ENCODE measurements at regions not wholly inside any gene's neighbourhood (a gene's known extent, or its start where the extent isn't known, plus 50 kb on each side); places are given as distances from the start of the nearest gene placed in this dataset.

DNA sequence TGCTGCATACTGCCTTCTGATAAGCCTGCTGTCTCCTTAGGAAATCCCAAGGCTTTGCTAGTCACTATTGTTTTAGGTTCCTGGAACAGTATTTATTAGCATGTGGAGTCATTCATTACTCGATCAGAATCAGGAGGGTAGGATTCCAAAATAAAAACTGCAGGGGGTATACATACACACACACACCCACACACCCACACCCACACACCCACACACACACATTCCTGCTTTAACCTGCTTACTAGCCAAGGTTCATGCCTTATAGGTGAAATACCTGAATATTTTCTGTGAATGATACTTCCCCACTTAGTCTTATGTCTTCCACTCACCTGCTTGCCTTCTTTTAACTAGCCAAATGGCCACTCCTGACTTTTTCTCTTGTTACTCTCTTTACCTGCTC, 325.1 kb downstream of the ADGRL2 start:
- no peaks in the 10 kb centered on the region for H3K9me3 Mint-ChIP-seq
- no peaks in the 10 kb centered on the region for H3K27me3 Mint-ChIP-seq
- H3K4me3 Mint-ChIP-seq, result no peak overlapping the region
- H3K4me1 Mint-ChIP-seq (ENCODE audit: low read depth), result no peaks in the 10 kb centered on the region
- no peak overlapping the region for H3K27ac Mint-ChIP-seq
- no peaks in the 10 kb centered on the region for H3K36me3 Mint-ChIP-seq (ENCODE audit: low read depth)

DNA sequence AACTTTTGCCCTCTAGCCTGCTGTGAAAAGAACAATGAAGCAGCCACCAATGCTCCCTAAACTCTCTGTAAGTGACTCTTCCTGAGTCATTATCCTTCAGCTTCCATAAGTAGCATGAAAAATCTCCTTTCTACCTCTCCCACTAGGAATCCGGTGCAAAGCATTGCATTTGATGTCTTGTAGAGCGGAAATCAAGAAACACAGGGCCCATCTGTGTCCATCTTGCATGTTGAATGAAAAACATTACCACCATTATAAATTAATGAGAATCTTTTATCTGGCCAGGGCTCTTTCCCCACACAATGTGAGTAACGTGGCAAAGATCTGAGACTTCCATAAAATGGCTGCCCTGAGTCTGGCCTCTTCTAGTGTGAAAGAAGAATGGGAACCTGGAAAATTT, 324.4 kb downstream of the ADGRL2 start:
- no peaks in the 10 kb centered on the region for H3K27me3 Mint-ChIP-seq
- no peak overlapping the region for H3K4me3 Mint-ChIP-seq
- no peaks in the 10 kb centered on the region for H3K36me3 Mint-ChIP-seq (ENCODE audit: low read depth)
- H3K9me3 Mint-ChIP-seq, result no peaks in the 10 kb centered on the region
- H3K27ac Mint-ChIP-seq, result no peak overlapping the region
- H3K4me1 Mint-ChIP-seq (ENCODE audit: low read depth), result no peaks in the 10 kb centered on the region

DNA sequence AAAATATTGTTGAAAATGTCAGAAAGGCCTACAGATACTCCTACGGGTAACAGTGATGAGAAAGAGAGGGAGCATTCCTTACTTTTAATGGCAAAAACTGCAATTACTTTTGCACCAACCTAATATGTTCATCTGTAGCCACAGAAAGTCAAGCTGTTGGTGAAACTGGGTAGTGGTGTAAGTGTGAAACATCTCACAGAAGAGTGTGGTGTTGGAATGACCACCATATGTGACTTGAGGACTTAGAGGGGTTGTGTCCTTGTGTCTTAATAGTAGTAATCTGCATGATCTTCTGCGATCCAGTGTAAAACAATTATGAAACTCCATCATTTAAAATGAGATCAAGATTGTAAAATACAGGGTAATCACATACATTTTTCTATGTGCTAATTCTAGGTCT, 320.7 kb downstream of the ADGRL2 start:
- H3K27me3 Mint-ChIP-seq, result no peaks in the 10 kb centered on the region
- H3K4me1 Mint-ChIP-seq (ENCODE audit: low read depth), result no peaks in the 10 kb centered on the region
- no peak overlapping the region for H3K27ac Mint-ChIP-seq
- no peaks in the 10 kb centered on the region for H3K36me3 Mint-ChIP-seq (ENCODE audit: low read depth)
- H3K4me3 Mint-ChIP-seq, result no peak overlapping the region
- H3K9me3 Mint-ChIP-seq, result no peaks in the 10 kb centered on the region

DNA sequence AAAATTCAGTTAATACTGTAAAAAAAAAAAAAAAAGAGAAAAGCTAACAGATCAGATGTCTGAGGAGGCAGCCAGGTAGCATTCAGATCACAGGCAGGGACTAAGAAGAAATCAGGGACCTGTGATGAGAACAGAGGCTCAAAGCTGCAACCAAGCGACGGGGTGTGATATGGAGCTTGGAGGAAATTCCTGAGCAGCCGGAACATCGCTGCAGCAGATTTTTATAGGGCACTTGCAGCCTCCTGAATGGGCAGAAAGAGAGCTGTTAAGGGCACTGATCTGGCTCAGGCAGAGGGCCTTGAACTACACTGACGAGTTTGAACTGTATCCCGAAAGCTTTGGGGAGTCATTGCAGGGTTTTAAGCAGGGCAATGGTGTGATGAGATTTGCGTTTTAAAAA, 315.4 kb downstream of the ADGRL2 start:
- Mint-ChIP-seq H3K9me3 (no peaks in the 10 kb centered on the region), H3K4me3 (no peak overlapping the region), H3K27ac (no peak overlapping the region), H3K27me3 (no peaks in the 10 kb centered on the region), H3K36me3 (ENCODE audit: low read depth) (no peaks in the 10 kb centered on the region), H3K4me1 (ENCODE audit: low read depth) (no peaks in the 10 kb centered on the region)

DNA sequence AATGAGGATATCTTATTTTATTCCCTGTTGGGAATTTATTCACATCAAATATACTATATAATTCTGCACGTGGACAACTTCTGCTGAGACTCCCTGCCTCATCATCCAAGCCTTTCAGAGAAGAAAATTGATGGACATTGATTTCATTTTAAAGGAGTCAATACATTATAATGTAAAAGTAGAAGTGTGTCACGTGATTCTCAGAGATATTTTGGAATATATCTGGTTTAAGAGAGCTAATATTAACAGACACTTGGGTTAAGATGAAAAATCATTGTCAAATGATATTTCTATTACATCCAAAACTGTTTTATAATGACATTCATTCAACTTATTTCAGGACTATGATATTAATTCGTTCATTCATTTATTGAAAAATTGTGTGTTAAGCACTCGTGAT, 314.2 kb downstream of the ADGRL2 start:
- Mint-ChIP-seq H3K4me1 (ENCODE audit: low read depth) (no peaks in the 10 kb centered on the region), H3K36me3 (ENCODE audit: low read depth) (no peaks in the 10 kb centered on the region), H3K27me3 (no peaks in the 10 kb centered on the region), H3K27ac (no peak overlapping the region), H3K4me3 (no peak overlapping the region), H3K9me3 (no peaks in the 10 kb centered on the region)

DNA sequence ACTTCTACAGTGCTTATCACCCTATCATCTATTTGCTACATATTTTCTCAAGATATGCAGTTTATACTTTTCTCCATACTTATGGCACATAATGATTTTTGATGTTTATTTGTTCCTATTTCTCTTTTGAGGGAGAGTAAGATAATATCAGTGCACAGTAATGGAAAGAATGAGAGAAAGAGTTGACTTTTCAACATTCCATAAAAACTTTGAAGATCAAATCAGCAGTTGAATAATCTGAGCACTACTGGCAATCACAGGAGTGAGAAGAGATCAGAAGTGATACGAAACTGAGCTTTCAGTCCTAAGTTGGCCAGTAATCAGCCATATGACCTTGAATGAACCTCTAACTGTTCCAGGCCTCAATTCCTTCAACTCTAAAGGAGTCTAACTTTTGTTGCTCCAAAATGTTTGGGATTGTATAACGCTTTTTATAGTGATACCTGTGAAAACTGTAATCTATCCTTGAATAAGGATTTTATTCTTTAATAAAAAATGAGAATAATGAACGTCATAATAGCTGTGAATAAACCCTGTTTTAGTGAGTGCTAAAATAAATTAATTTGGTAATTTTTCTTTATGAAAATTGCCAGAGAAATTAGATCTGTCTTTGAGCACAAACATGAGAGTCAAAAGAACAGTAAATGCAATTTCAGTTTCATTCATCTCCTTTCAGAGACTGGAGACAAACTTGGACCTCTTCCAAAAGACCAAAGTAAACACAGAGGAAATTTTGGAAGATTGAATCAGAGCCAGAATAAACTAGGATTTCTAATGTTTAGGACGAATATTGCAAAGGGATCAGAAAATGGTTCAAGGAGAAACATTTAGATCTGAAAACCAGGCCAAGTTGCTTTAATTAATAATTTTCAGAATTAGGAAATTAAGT, 309.9 kb downstream of the ADGRL2 start:
- Mint-ChIP-seq H3K9me3 (no peaks in the 10 kb centered on the region), H3K4me1 (ENCODE audit: low read depth) (no peaks in the 10 kb centered on the region), H3K36me3 (ENCODE audit: low read depth) (no peaks in the 10 kb centered on the region), H3K4me3 (no peak overlapping the region), H3K27me3 (no peaks in the 10 kb centered on the region), H3K27ac (no peak overlapping the region)

DNA sequence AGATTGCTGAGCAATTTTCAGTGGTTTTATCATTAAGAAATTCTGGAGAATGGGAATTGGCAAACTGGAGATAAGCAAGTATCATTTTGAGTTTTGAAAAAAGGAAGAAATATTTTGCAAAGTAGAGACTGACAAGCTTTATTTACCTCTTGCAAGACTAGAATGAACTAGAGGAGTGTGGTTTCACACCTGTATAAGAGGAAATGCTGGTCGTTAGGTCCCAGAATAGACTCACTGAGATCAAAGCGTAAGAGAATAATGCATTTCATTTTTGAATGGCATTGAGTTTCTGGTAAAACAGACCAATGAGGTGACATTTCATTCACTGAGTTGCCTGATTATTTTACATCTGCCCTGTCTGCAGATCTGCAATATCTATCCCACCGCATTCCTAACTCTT, 308.1 kb downstream of the ADGRL2 start:
- Mint-ChIP-seq H3K36me3 (ENCODE audit: low read depth) (no peaks in the 10 kb centered on the region), H3K4me3 (no peak overlapping the region), H3K27ac (no peak overlapping the region), H3K4me1 (ENCODE audit: low read depth) (no peaks in the 10 kb centered on the region), H3K27me3 (no peaks in the 10 kb centered on the region), H3K9me3 (peaks cover 6% of the 10 kb centered on the region)

DNA sequence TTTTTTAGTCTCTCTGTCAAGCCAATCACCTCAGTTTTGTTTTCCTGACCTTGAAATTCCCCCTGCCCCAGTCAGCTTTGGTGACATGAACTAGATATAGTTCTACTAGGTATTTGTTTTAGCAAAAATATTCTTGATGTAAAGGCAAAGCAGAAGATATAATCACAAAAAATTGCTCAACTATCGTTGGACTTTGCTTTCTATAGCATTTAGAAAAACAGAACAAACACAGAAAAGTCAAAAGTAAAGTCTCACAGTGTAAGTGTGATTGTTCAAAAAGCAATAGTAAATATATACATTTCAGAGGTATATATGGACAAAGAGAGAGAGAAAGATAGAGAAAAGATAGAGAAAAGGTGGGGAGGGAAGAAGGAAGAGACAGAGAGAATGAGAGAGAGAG, 305.9 kb downstream of the ADGRL2 start:
- Mint-ChIP-seq H3K27me3 (no peaks in the 10 kb centered on the region), H3K4me3 (no peak overlapping the region), H3K36me3 (ENCODE audit: low read depth) (no peaks in the 10 kb centered on the region), H3K9me3 (peaks cover 6% of the 10 kb centered on the region), H3K27ac (no peak overlapping the region), H3K4me1 (ENCODE audit: low read depth) (no peaks in the 10 kb centered on the region)

DNA sequence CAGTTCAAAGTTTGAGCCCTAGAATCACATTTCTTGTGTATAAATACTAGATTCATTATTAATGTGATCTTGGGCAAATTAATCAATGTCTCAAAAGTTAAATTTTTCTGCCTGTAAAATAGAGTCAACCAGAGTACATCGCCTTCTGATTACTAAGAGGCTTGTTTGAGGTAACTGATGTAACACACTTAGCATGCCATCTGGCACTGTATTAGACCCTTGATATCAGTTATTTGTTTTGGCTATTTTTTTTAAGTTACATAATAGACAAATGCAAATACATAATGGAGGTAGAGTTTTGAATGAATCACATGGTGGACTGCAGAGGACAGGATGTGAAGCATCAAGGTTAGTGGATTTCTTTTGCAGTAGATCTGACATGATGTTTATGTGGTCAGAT, 298.4 kb downstream of the ADGRL2 start:
- H3K9me3 Mint-ChIP-seq, result no peaks in the 10 kb centered on the region
- no peaks in the 10 kb centered on the region for H3K36me3 Mint-ChIP-seq (ENCODE audit: low read depth)
- no peak overlapping the region for H3K27ac Mint-ChIP-seq
- no peak overlapping the region for H3K4me3 Mint-ChIP-seq
- H3K4me1 Mint-ChIP-seq (ENCODE audit: low read depth), result no peaks in the 10 kb centered on the region
- no peaks in the 10 kb centered on the region for H3K27me3 Mint-ChIP-seq

DNA sequence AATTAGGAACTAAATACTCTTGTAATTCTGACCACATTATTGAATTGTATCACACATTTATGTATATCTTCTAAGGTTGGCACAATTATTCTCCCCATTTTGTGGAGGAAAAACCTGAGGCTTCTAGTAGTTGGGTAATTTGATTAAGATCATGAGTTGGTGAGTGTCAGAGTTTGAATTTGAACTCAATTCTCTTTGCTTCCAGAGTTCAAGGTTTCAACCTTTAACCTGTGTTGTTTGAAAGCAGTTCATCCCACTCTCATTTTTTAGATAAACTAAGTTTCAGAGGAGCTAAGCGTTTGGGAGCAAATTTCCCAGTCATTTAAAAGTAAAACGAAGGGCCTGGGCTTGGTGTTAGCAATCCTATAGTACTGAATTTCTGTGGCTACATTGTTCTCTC, 293.4 kb downstream of the ADGRL2 start:
- Mint-ChIP-seq H3K4me1 (ENCODE audit: low read depth) (no peaks in the 10 kb centered on the region), H3K9me3 (peaks cover 6% of the 10 kb centered on the region), H3K27me3 (no peaks in the 10 kb centered on the region), H3K36me3 (ENCODE audit: low read depth) (no peaks in the 10 kb centered on the region), H3K27ac (no peak overlapping the region), H3K4me3 (no peak overlapping the region)

DNA sequence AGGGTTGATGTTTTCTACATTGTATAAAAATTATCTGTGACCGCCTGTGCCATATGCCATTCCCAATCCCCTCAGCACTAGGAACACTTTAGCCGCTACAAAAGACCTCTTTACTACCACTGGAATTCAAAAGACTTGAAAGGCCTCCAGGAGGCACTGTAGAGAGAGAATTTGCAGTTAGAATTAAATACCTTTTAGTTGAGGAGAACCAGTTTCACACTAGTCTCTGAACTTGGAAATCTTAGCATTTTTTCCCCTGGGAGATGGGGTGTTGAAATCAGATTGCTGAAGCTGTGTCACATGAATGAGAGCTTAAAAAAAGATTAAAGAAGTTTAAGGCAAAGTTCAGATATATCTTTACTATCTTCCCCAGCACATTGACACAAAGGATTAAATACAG, 291.0 kb downstream of the ADGRL2 start:
- Mint-ChIP-seq H3K4me1 (ENCODE audit: low read depth) (no peaks in the 10 kb centered on the region), H3K27me3 (no peaks in the 10 kb centered on the region), H3K9me3 (peaks cover 10% of the 10 kb centered on the region), H3K4me3 (no peak overlapping the region), H3K36me3 (ENCODE audit: low read depth) (no peaks in the 10 kb centered on the region), H3K27ac (no peak overlapping the region)

DNA sequence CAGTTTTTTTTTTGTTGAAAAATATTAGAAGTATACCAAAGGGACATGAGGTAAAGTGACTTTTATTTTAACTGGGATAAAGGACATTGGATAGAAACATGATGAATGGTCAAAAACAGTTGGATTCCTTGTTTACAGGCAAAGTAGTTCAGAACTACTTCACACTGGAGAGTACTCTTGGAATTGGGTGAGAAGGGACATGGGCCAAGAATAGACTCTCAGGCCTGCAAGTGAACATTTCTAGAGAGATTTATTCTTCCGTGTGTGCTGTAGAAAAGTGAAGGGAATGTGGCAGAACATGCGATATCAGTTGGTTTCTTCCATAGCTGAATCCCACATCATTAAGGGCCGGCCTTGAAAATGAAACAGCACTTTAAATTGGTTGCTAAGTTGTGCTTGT, 290.5 kb downstream of the ADGRL2 start:
- H3K27ac Mint-ChIP-seq, result no peak overlapping the region
- H3K36me3 Mint-ChIP-seq (ENCODE audit: low read depth), result no peaks in the 10 kb centered on the region
- no peak overlapping the region for H3K4me3 Mint-ChIP-seq
- no peaks in the 10 kb centered on the region for H3K27me3 Mint-ChIP-seq
- no peaks in the 10 kb centered on the region for H3K4me1 Mint-ChIP-seq (ENCODE audit: low read depth)
- peaks cover 10% of the 10 kb centered on the region for H3K9me3 Mint-ChIP-seq

DNA sequence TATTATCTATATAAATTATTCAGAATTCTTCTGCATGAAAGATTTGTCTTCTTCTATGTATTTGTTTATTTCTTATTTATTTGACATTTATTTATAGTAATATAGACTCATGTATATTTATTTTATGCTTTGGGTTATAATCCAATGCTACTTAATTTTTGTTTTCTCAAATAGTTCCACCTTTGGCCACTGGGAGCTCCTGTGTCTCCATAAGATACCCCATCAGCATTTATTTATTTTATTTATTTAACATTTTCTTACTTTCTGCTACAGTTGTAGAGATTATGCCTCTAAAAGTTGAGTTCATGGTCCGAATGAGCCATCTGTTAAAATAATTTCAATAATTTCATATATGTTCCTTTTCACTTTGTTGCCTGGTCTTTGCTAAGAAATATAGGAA, 289.4 kb downstream of the ADGRL2 start:
- H3K27ac Mint-ChIP-seq, result no peak overlapping the region
- no peaks in the 10 kb centered on the region for H3K4me1 Mint-ChIP-seq (ENCODE audit: low read depth)
- H3K9me3 Mint-ChIP-seq, result peaks cover 10% of the 10 kb centered on the region
- H3K4me3 Mint-ChIP-seq, result no peak overlapping the region
- no peaks in the 10 kb centered on the region for H3K27me3 Mint-ChIP-seq
- H3K36me3 Mint-ChIP-seq (ENCODE audit: low read depth), result no peaks in the 10 kb centered on the region

DNA sequence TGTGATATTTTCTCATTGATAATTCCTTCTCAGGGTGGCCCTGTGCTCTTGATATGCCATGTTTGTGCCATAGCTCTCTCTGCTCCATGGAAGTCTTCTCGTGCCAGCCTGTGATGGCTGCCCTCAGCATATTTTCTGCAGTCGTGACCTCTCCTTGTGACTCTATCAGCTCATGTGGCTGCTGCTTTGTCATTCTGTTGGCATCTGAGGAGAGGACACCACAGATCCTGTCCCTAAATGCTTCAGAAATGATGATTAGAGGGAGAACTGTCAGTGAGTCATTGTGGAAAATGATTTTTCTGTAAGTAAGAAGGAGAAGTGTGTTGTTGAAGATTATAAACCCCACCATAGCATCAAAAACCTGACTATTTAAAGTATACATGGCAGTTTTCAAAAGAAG, 286.0 kb downstream of the ADGRL2 start:
- no peak overlapping the region for H3K27ac Mint-ChIP-seq
- peaks cover 10% of the 10 kb centered on the region for H3K9me3 Mint-ChIP-seq
- H3K36me3 Mint-ChIP-seq (ENCODE audit: low read depth), result no peaks in the 10 kb centered on the region
- H3K4me3 Mint-ChIP-seq, result no peak overlapping the region
- no peaks in the 10 kb centered on the region for H3K27me3 Mint-ChIP-seq
- H3K4me1 Mint-ChIP-seq (ENCODE audit: low read depth), result no peaks in the 10 kb centered on the region

DNA sequence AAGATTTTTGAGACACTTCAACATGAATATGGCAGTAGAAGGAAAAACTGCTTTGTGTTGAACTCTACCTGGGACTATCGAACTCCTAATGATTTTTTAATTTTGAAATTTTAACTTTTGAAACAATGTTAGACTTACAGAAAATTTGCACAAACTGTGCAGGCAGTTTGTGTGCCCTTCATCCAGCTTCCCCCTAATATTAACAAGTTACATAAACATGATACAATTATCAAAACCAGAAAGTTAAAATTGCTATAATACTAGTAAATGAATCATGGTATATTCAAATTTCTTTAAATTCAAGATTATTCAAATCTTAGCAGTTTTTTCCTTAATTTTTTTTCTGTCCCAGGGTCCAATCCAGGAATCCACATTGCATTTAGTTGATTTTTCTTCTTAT, 278.9 kb downstream of the ADGRL2 start:
- Mint-ChIP-seq H3K9me3 (peaks cover 4% of the 10 kb centered on the region), H3K4me3 (no peak overlapping the region), H3K4me1 (ENCODE audit: low read depth) (no peaks in the 10 kb centered on the region), H3K27me3 (no peaks in the 10 kb centered on the region), H3K36me3 (ENCODE audit: low read depth) (no peaks in the 10 kb centered on the region), H3K27ac (no peak overlapping the region)

DNA sequence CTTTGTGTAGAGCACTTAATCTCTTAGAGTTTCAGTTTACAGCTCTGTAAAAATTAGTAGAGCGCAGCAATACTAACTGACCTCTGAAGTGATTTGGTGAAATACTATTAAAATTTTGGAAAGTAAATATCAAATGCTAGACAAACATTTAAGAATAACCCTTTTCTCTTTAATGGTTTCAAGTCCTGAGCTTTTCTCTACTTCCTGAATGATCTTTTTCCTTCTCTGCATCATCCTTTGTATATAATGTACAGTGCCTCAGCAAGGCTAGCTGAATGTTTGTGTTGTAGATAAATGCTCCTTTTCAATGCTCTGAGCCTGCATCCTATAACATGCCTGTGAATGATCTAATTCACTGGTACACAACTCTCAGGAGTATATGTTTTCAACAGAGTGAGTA, 272.9 kb downstream of the ADGRL2 start:
- Mint-ChIP-seq H3K4me1 (ENCODE audit: low read depth) (no peaks in the 10 kb centered on the region), H3K27me3 (no peaks in the 10 kb centered on the region), H3K36me3 (ENCODE audit: low read depth) (no peaks in the 10 kb centered on the region), H3K9me3 (peaks cover 3% of the 10 kb centered on the region), H3K4me3 (no peak overlapping the region), H3K27ac (no peak overlapping the region)

Data from stimulated activated naive CD8-positive, alpha-beta T cell treated with anti-CD3 and anti-CD28 coated beads, Interleukin-15, Interleukin-2, amounts not matched to agents 100 ng/mL and 50 ng/mL, for 24 hours (primary cell).